Calu3 (cell line): ENCODE measurements at regions not wholly inside any gene's neighbourhood (a gene's known extent, or its start where the extent isn't known, plus 50 kb on each side); places are given as distances from the start of the nearest gene placed in this dataset.

Experiments
- BruUV-seq: library from RNA; stranded (reverse); fragments of 400-500 nt; replicated peaks from 2 replicates; lab custom pipeline; 2021; lab: Mats Ljungman, UMichigan
- CTCF ChIA-PET: fragments of 300-600 bp; sonication (Branson Sonifier 250); formaldehyde crosslinking; loops from one replicate; lab custom pipeline; 2022; ENCODE audit warnings: antibody characterized with exemption; lab: Charles Lee
- DNase-seq: peaks from one replicate; pipeline ENCODE4 v3.0.0; 2022
- H3K27ac Mint-ChIP-seq: one replicate; pipeline ENCODE4 v1.8.0; 2022; ENCODE audit warnings: mixed read lengths; ENCODE audit not compliant: unreplicated experiment
- H3K27me3 Mint-ChIP-seq: one replicate; pipeline ENCODE4 v1.8.0; 2022; ENCODE audit warnings: mixed read lengths; ENCODE audit not compliant: unreplicated experiment
- H3K36me3 Mint-ChIP-seq: one replicate; pipeline ENCODE4 v1.8.0; 2022; ENCODE audit warnings: mild to moderate bottlenecking, moderate library complexity, mixed read lengths; ENCODE audit not compliant: insufficient read depth, unreplicated experiment
- H3K4me1 Mint-ChIP-seq: one replicate; pipeline ENCODE4 v1.8.0; 2022; ENCODE audit warnings: mild to moderate bottlenecking, low read depth, mixed read lengths; ENCODE audit not compliant: unreplicated experiment
- H3K4me3 Mint-ChIP-seq: one replicate; pipeline ENCODE4 v1.8.0; 2022; ENCODE audit warnings: mild to moderate bottlenecking, low read depth, moderate library complexity, mixed read lengths; ENCODE audit not compliant: unreplicated experiment
- H3K9me3 Mint-ChIP-seq: one replicate; pipeline ENCODE4 v1.8.0; 2022; ENCODE audit warnings: low read depth, mixed read lengths; ENCODE audit not compliant: unreplicated experiment
- CTCF ChIP-seq: fragments of 200-600 bp; IDR thresholded peaks from one replicate; pipeline ENCODE4 v1.8.0; 2022; ENCODE audit warnings: antibody characterized with exemption; ENCODE audit not compliant: unreplicated experiment
- intact Hi-C: fragments of 100-400 bp; cut with micrococcal nuclease; formaldehyde crosslinking; loops from one replicate; pipeline ENCODE4 v1.10.0; 2022; ENCODE audit not compliant: unreplicated experiment

GRCh38 chr17:45681706-45682105 lies 102.4 kb upstream of the CRHR1 start:
- DNase-seq = no peak
- H3K27ac Mint-ChIP-seq = no peak overlapping the region
- intact Hi-C loops = no loop called here
- peaks cover 80% of the 10 kb centered on the region for H3K27me3 Mint-ChIP-seq
- H3K4me3 Mint-ChIP-seq = no peak overlapping the region
- H3K36me3 Mint-ChIP-seq = no peaks in the 10 kb centered on the region
- TF ChIP-seq CTCF = no peak
- no peaks in the 10 kb centered on the region for H3K4me1 Mint-ChIP-seq
- BruUV-seq = no TSS peak
- CTCF ChIA-PET = no interaction called here
- peaks cover 4% of the 10 kb centered on the region for H3K9me3 Mint-ChIP-seq

GRCh38 chr17:45686250-45686649 lies 97.9 kb upstream of the CRHR1 start:
- Mint-ChIP-seq H3K36me3 (no peaks in the 10 kb centered on the region), H3K4me3 (no peak overlapping the region), H3K27ac (no peak overlapping the region), H3K27me3 (peaks cover 79% of the 10 kb centered on the region), H3K9me3 (no peaks in the 10 kb centered on the region), H3K4me1 (no peaks in the 10 kb centered on the region)
- CTCF ChIA-PET = no interaction called here
- intact Hi-C loops = no loop called here
- BruUV-seq = no TSS peak
- no peak for TF ChIP-seq CTCF
- DNase-seq = no peak

GRCh38 chr17:45687594-45687993 lies 96.5 kb upstream of the CRHR1 start:
- CTCF ChIA-PET = interaction anchor here (0.7 kb wide), 1 partner anchor 50 kb away, joined by 3 read pairs; no protein-coding TSS in a partner anchor
- Mint-ChIP-seq H3K36me3 (no peaks in the 10 kb centered on the region), H3K27me3 (peaks cover 76% of the 10 kb centered on the region), H3K4me1 (no peaks in the 10 kb centered on the region), H3K9me3 (no peaks in the 10 kb centered on the region), H3K27ac (no peak overlapping the region), H3K4me3 (no peak overlapping the region)
- no TSS peak for BruUV-seq
- no peak for DNase-seq
- intact Hi-C loops = no loop called here
- TF ChIP-seq CTCF = no peak

- H3K4me3 Mint-ChIP-seq = no peak overlapping the region
- peaks cover 79% of the 10 kb centered on the region for H3K27me3 Mint-ChIP-seq
- no peaks in the 10 kb centered on the region for H3K4me1 Mint-ChIP-seq
- intact Hi-C loops = no loop called here
- H3K9me3 Mint-ChIP-seq = no peaks in the 10 kb centered on the region
- no peak for TF ChIP-seq CTCF
- no peaks in the 10 kb centered on the region for H3K36me3 Mint-ChIP-seq
- CTCF ChIA-PET = interaction anchor here (0.7 kb wide), 1 partner anchor 50 kb away, joined by 3 read pairs; no protein-coding TSS in a partner anchor
- H3K27ac Mint-ChIP-seq = no peak overlapping the region
- no peak for DNase-seq
- BruUV-seq = no TSS peak
These were observed 95.8 kb upstream of the CRHR1 start for GRCh38 chr17:45688353-45688752.
